ENCODE measurements at regions not wholly inside any gene's neighbourhood (a gene's known extent, or its start where the extent isn't known, plus 50 kb on each side); places are given as distances from the start of the nearest gene placed in this dataset.
"Not testable (repeated sequence)": the region's sequence is repeated elsewhere in the genome, so short reads cannot be mapped to it uniquely, and the experiment has no call there.

DNA sequence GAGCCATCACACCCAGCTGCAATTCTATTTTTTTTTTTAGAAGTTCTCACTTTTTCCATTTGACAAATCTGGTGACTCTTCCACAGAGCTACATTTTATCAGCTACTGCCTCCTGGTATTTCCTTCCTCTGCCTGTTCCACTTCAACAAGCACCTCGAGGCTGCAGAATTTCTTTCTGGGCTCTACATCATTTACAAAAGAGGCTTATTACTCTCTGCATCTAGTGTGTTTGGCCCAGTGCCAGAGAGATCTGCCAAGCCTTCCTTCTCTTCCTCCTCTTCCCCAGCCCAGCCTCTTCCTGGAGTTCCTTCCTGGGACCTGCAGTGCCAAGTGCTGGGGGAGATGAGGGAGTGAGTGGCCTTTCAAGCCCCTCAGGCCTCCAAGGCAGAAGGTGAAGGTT is 119.6 kb upstream of the ITGA6 start:
- TF ChIP-seq, protein P1, sequence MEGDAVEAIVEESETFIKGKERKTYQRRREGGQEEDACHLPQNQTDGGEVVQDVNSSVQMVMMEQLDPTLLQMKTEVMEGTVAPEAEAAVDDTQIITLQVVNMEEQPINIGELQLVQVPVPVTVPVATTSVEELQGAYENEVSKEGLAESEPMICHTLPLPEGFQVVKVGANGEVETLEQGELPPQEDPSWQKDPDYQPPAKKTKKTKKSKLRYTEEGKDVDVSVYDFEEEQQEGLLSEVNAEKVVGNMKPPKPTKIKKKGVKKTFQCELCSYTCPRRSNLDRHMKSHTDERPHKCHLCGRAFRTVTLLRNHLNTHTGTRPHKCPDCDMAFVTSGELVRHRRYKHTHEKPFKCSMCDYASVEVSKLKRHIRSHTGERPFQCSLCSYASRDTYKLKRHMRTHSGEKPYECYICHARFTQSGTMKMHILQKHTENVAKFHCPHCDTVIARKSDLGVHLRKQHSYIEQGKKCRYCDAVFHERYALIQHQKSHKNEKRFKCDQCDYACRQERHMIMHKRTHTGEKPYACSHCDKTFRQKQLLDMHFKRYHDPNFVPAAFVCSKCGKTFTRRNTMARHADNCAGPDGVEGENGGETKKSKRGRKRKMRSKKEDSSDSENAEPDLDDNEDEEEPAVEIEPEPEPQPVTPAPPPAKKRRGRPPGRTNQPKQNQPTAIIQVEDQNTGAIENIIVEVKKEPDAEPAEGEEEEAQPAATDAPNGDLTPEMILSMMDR (IDR thresholded peaks at IDR 0.05; ENCODE audit: low read depth, low read length, missing control alignments) = no peak
- no peak for DNase-seq (ENCODE audit: extremely low read depth, low read depth)
- no peak overlapping the region for H3K4me3 ChIP-seq (replicated peaks; ENCODE audit: low read depth, low read length)

DNA sequence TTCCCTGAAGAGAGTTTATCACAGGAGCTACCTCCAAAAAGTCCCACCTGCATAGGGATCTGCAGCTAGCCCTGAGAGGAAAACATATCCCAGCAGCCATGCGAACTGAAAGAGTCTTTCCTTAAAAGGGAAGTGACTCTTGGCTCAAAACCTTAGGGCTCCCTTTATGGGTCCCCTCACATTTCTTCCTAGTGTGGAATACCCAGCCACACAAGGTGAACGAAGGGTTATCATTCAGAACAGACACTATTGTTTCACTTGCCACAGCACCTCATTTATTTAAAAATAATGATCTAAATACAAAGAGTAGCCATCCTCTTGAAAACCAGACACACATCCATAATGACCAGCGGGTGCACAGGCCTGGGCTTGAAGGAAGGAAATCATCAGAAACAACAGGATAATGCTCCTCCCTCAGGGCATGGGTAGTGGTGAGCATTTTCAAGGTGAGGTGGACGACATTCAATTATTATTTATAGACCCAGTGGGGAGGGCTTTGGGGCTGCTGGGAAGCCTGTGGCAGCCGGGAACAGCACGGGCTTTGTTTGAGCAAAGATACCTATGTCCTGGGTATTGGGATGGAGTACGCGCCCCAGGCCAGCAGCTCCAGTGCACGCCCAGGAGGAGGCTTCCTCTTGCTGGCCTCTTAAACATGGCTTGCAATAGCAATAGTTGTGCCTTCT is 119.0 kb upstream of the ITGA6 start:
- no peak for DNase-seq (ENCODE audit: extremely low read depth, low read depth)
- H3K4me3 ChIP-seq (replicated peaks; ENCODE audit: low read depth, low read length) = no peak overlapping the region
- TF ChIP-seq, protein P1 (IDR thresholded peaks at IDR 0.05; ENCODE audit: low read depth, low read length, missing control alignments) = no peak

DNA sequence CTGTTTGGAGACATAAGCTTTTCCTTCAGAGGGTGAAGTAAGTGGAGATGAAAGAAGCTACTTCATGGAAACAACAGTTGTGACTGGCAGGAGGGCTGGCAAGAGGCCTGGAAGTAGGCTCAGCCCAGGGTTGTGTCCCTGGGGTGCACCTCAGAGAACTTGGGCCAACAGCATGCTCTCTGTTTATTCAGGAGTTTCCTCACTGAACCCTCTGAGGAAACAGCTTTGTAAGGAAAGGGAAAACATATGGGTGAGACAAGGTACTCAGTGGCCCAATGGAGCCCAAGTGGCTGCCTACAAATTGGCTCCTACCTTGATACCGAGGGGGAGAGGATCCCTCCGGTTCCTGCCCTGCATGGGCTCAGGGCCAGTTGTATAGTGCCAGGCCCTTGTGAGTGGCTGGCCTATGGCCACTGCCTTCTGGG is 115.5 kb upstream of the ITGA6 start:
- DNase-seq (ENCODE audit: extremely low read depth, low read depth) = no peak
- no peak overlapping the region for H3K4me3 ChIP-seq (replicated peaks; ENCODE audit: low read depth, low read length)
- TF ChIP-seq, protein P1 (IDR thresholded peaks at IDR 0.05; ENCODE audit: low read depth, low read length, missing control alignments) = no peak

DNA sequence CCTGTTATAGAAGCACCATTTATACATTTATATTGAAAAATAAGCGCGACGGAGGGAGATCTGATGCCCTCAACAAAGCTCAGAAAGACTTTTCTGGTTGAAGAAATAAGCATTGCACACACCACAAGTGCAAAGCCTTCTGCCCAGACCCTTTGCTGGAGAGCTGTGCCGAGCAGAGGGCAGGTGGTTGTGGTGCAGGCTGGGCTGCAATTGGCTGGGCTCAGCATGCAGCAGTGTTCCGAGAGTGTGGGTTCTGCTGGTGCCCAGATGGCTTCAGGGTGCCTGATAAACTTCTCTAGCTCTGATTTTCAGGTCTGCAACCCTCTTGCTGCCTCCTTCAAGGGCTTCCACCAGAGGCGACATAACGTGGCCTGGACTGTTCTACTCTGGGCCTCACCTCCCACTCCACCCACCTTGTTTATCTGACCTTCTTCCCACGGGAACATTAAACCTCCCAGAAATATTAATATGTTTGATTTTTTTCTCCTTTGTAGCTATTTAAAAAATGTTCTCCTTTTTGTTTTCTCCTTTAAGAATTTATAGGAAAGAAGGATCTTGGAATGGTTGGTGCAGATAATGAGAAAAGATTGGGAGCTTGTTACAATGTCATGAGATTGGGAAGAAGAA is 113.6 kb upstream of the ITGA6 start:
- TF ChIP-seq, protein P1 (IDR thresholded peaks at IDR 0.05; ENCODE audit: low read depth, low read length, missing control alignments) = no peak
- DNase-seq (ENCODE audit: extremely low read depth, low read depth) = no peak
- H3K4me3 ChIP-seq (replicated peaks; ENCODE audit: low read depth, low read length) = no peak overlapping the region

DNA sequence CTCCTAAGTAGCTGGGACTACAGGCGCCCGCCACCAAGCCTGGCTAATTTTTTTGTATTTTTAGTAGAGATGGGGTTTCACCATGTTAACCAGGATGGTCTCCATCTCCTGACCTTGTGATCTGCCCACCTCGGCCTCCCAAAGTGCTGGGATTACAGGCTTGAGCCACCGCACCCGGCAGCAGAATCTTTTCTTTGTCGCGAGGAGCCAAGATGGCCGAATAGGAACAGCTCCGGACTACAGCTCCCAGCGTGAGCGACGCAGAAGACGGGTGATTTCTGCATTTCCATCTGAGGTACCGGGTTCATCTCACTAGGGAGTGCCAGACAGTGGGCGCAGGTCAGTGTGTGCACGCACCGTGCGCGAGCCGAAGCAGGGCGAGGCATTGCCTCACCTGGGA is 112.3 kb upstream of the ITGA6 start:
- not testable (repeated sequence) for DNase-seq (ENCODE audit: extremely low read depth, low read depth); H3K4me3 ChIP-seq (replicated peaks; ENCODE audit: low read depth, low read length)

DNA sequence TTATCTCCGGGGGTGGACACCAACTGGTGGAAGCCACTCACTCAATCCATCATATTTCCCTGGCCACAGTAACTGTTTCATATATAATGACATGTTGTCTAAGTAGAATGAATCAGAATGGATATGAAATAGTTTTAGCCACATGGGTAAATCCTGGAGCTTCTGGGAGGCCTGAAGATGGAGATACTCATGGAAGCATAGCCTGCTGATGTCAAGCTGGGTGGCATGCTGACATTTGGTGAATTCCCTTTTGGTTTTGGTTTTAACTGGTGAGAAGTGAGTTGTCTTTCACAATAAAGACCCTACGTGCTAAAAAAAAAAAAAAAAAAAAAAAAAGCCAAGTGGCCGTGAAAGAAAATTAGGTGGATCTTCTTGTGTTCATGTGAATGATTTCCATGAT is 105.3 kb upstream of the ITGA6 start:
- TF ChIP-seq, protein P1 (IDR thresholded peaks at IDR 0.05; ENCODE audit: low read depth, low read length, missing control alignments) = no peak
- no peak overlapping the region for H3K4me3 ChIP-seq (replicated peaks; ENCODE audit: low read depth, low read length)
- no peak for DNase-seq (ENCODE audit: extremely low read depth, low read depth)

DNA sequence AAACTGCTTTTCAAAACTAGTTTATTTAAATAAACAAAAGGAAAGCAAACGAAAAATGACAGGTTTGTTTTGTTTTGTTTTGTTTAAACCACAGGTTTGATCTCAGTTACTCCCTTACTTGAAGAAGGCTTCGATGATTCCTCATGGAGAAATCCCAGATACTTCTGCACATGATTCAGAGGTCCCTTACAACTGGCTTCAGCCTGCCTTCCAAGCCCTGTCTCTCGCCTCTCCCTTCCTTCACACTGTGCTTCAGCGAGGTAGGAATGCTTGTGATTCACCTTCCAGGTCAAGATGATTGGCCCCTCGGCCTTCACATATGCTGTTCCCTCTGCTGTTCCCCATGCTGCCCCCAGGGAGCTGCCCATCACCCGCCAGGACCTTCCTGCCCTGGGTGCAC is 104.1 kb upstream of the ITGA6 start:
- TF ChIP-seq, protein P1 (IDR thresholded peaks at IDR 0.05; ENCODE audit: low read depth, low read length, missing control alignments) = no peak
- DNase-seq (ENCODE audit: extremely low read depth, low read depth) = no peak
- no peak overlapping the region for H3K4me3 ChIP-seq (replicated peaks; ENCODE audit: low read depth, low read length)

Data from HFF-Myc (cell line).